Vagina (tissue), 2 donors: ENCODE measurements at regions not wholly inside any gene's neighbourhood (a gene's known extent, or its start where the extent isn't known, plus 50 kb on each side); places are given as distances from the start of the nearest gene placed in this dataset.

Experiments
- POLR2A ChIP-seq, 2 donors: fragments of 450-650 bp; IDR thresholded peaks; one replicate each; pipeline ENCODE4 v1.6.1; 2017; ENCODE audit warnings: antibody characterized with exemption in 2 of 2, mild to moderate bottlenecking in 2 of 2, moderate library complexity in 2 of 2
- POLR2AphosphoS5 ChIP-seq, 2 donors: sonication (generic); formaldehyde crosslinking; IDR thresholded peaks; one replicate each; pipeline ENCODE4 v1.9.0; 2017; ENCODE audit warnings: antibody characterized with exemption in 2 of 2, mild to moderate bottlenecking in 2 of 2, low read depth in 1 of 2; ENCODE audit not compliant: insufficient read depth in 1 of 2
- TF ChIP-seq, protein P1 (sequence below), 3 experiments: fragments of 450-650 bp in 2 of 3; fragments of 200-600 bp in 1 of 3; sonication (generic) in 1 of 3; IDR thresholded peaks; one replicate each; pipeline ENCODE4 v1.5.1; 2017 to 2019; ENCODE audit warnings: antibody characterized with exemption in 3 of 3, mild to moderate bottlenecking in 2 of 3, moderate library complexity in 2 of 3

DNA sequence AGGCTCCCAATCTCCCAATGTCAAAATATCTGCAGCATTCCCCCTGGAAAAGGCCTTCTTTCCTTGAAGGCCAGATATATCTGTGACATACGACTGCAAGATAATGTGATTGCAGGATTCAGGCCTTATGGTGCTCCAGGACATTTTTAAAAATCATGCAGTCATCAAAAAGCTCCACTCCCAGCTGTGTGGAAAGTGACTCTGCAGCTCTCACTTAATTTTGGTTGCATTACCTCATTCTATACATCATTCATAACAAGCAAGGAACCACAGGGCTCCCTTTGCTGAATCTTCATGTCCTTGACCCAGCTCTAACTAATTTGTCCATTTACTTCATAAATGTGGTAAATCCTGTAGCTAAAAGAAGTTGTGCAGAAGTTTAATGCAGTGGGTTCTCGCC, 386.2 kb upstream of the SLC30A5 start:
- TF ChIP-seq, protein P1, sequence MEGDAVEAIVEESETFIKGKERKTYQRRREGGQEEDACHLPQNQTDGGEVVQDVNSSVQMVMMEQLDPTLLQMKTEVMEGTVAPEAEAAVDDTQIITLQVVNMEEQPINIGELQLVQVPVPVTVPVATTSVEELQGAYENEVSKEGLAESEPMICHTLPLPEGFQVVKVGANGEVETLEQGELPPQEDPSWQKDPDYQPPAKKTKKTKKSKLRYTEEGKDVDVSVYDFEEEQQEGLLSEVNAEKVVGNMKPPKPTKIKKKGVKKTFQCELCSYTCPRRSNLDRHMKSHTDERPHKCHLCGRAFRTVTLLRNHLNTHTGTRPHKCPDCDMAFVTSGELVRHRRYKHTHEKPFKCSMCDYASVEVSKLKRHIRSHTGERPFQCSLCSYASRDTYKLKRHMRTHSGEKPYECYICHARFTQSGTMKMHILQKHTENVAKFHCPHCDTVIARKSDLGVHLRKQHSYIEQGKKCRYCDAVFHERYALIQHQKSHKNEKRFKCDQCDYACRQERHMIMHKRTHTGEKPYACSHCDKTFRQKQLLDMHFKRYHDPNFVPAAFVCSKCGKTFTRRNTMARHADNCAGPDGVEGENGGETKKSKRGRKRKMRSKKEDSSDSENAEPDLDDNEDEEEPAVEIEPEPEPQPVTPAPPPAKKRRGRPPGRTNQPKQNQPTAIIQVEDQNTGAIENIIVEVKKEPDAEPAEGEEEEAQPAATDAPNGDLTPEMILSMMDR (IDR thresholded peaks at IDR 0.05) = no peak
- no peak for TF ChIP-seq POLR2A (IDR thresholded peaks at IDR 0.05)
- no peak for TF ChIP-seq POLR2AphosphoS5 (IDR thresholded peaks at IDR 0.05; ENCODE audit: insufficient read depth in 1 of 2, low read depth in 1 of 2)
